ENCODE measurements at regions not wholly inside any gene's neighbourhood (a gene's known extent, or its start where the extent isn't known, plus 50 kb on each side); places are given as distances from the start of the nearest gene placed in this dataset.
"Not testable (repeated sequence)": the region's sequence is repeated elsewhere in the genome, so short reads cannot be mapped to it uniquely, and the experiment has no call there.

DNA sequence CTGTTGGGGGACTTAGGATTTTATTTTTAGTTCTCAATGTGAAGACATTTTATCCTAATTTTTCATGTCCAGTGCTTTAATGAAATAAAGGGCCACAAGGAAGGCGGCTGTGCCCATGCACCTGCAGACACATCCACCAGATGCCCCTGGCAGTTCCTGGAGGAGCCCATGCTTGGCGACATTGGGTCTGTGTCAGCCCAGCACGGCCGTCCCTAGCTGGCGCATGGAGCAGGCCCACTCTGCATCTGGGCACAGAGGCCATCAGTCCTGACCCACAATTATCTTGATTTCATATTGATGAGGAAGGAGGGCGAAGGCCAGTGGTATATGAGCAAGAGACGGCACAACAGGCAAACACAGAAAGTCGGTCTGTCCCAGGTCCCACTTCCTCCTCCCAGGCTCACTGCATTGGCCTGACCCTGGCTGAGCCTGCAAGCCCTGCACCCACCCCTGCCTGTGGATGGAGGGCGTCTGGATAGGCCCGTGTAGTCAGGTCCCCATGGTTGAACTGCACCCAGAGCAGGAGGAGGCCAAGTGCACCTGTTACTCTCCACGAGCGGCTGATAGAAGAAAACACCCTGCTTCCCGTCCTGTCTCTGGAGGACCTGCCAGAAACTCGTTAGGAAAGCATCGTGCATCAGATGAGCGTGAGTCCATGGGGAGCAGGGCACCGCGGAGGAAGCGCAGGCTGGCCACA, 296.9 kb downstream of the BRD1 start:
- DNase-seq (ENCODE audit: low read depth, low spot score), result no peak

DNA sequence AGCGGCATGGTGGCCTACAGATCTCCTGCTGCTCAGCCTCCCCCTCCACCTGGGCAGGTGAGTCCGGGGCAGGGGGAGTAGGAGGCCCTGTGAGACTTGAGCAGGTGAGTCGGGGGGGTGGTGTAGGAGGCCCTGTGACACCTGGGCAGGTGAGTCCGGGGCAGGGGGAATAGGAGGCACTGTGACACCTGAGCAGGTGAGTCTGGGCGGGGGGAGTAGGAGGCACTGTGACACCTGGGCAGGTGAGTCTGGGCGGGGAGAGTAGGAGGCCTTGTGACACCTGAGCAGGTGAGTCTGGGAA, 299.3 kb downstream of the BRD1 start:
- DNase-seq (ENCODE audit: low read depth, low spot score), result no peak

DNA sequence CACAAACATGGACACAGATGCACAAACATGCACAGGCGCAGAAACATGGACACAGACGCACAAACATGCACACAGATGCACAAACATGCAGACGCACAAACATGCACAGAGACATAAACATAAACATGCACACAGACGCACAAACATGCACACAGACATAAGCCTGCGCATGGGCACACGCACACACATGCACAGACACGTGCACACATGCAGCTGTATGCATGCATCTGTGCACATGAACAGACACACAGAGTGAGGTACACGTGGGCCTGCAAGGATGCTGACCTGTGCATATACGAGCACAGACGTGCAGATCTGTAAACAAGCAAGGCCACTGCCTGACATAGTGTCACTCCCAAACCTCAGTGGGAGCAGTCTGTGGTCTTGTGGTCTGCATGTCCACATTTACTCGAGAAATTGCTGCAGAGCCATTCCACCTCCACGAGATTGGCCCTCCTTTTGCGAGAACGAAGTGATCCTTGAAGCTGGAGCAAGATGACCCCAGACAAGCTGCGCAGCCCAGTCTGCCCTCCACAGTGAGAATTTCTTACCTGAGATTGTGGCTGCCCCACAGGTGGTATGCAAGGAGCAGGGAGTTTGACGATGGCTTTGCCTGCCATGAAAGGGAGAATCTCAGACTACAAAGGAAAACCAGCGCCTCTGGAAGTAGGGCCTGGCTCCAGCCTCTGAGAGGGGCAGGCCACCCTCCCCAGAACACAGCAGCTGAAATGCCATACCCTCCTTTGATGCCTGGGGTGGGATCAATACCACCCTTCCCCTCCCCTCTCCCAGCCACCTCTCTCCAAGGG, 299.9 kb downstream of the BRD1 start:
- no peak for DNase-seq (ENCODE audit: low read depth, low spot score)

DNA sequence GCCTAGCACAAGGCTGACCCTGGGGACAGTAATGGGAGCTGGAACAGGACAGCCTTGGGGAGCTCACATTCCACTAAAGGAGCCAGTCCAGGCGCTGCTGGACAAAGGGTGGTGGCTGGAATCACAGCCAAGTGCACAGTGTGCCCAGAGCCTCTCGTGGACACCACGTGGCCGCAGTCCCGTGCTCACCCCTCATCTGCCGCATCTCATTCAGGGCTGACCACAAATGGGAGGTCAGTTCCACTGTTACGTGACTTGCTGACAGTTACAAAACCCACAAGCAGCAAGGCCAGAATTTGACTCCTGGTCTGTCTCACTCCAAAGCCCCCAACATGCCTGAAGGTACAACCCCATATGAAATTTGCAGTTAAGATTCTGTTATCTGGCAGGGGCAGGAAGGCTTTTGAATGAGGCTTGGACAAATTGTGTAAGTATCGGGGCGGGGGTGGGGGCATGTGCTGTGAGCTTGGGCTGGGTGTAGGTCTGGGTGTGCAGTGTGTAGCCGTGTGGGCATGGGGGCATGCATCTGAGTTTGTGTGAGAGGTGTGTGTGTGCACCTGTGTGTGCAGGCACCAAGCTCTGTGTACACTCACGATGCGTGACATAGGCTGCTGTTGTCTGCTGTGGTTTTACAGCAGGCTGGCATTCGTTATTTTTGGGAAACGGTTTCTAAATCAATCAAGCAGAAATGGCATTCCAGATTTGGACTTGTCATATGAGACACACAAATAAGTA, 301.7 kb downstream of the BRD1 start:
- no peak for DNase-seq (ENCODE audit: low read depth, low spot score)

DNA sequence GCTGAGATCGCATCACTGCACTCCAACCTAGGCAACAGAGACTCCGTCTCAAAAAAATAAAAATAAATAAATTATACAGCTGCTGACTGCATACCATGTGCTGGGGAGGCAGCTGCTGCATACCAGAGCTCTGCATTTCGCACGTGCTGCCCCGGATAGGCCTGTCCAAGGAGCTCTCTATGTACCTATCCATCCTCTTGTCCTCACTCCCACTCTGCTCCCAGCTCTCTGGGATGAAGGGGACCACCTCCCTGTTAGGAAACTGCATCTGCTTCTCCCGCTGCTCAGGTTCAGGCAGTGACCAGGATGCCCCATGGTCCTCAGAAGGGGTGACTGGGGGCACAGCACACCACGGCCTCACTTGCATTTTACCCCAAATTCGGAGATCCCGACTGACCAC, 302.3 kb downstream of the BRD1 start:
- DNase-seq (ENCODE audit: low read depth, low spot score), result no peak

DNA sequence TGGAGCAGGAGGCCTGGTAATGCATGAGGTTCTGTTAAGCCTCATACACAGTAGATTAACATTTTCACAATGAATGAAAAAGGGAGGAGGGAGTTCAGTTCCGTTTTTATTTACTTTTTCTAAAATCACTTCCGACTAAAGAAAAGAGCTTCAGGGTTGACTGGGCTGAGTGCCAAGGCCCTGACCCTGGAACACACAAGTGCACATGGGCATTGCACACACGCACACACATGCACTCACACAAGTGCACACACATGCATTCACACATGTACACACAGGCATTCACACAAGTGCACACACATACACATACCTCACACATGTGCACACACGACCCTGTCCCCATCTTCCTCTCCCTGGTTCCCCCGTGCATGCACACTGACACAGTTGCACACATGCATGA, 303.3 kb downstream of the BRD1 start:
- no peak for DNase-seq (ENCODE audit: low read depth, low spot score)

DNA sequence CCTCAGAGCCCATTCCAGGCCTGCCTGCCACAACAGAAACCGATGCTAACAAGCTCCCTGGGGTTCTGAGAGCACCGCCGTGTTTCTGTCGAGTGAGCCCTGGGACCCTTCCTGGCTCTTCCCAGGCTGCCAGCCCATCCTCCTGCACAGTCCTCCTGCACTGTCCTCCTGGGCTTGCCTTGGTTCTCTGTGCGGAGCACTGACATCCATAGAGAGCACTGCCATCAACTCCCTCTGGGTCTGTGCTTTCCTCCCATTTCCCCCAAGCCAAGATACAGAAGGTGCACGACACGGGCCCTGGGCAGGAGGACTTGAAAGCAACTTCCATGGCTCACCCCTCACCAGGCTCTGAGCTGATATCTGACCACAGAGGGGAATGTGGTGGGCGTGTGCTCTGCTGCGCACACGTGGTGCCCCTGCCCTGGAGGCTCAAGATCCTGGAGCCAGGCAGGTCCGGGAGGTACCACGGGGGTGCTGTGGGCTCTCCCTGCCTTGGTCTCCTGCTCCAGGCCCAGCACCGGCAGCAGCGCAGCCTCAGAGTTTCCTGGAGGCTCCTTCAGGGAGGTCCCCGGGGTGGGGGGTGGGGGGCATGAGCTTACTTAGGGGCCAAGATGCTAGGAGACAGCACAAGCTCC, 304.2 kb downstream of the BRD1 start:
- DNase-seq (ENCODE audit: low read depth, low spot score), result no peak

DNA sequence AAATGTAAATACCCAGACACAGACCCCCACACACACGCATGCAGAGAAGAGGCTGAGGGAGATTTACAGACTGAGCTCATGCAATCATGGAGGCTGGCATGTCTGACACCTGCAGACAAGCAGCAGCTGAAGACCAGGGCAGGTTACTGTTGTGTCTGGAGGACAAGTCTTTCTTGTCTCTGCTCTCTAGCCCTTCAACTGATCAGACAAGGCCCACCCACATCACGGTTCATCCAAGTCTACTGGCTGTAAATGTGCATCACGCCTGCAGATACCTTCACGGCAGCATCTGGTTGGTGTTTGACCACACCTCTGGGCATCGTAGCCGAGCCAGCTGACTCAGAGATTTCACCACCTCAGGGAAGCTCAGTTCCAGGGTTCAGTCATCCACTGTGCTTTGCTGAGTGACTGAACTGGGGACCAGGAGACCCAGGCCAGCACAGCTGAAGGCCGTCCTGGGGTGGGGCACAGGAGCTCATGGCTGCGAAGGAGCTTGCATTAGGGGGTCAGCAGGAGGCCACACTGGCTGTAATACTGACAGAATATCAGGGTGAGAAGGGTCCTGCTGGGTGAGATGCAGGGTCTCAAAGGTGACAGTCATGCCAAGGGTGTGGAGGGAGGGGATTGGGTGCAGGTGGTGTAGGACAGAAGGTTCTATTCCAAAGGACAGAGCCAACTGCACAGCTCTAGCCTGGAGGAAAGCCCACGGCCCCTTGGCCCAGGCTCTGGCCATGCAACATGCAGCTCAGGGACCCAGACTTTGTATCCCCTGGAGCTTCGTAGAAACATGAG, 304.9 kb downstream of the BRD1 start:
- no peak for DNase-seq (ENCODE audit: low read depth, low spot score)

DNA sequence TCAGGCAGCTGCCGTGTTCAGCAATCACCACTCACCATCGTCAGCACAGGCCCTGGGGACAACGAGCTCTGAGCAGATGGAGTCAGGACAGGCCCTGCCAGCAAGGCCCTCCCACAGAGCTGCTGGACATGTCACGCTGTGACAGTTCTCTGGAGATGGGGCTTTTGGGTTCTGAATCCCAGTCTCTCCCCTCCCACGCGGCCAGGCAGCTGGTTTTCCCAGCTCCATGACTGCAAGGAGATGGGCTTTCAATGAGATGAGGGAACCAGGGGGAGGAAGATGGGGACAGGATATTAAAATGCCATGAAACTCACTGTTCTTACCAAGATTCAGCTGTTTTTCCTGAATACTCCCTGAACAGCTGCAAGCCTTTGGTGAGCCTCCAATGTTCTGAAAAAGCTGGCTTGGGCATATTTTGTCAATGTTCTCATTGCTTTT, 305.9 kb downstream of the BRD1 start:
- no peak for DNase-seq (ENCODE audit: low read depth, low spot score)

DNA sequence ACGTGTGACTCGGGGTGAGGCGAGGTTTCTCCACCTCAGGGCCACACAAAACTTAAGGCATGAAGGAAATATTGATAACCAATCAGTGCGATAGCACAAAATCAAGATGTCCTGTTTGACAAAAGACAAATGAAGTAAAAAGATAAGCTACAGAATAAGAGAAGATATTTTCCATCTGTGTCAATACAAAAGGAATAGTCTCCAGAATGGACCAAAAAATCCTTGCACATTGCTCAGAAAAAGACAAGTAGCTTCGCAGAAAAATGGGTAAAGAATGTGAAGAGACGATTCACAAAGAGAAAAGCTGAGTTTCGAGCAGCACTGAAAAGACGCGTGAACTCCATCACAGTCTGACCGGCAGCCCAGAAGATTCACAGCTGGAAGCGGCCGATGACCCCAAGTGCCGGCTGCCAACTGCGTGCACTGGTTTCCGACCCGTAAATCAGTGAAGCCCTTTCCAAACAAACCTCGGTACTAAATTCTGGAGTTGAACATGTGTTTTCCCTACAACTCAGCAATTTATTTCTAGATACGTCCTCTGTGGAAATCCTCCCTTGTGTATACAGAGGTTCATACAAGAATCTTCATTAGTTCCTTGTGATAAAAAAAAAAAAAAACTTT, 308.4 kb downstream of the BRD1 start:
- no peak for DNase-seq (ENCODE audit: low read depth, low spot score)

DNA sequence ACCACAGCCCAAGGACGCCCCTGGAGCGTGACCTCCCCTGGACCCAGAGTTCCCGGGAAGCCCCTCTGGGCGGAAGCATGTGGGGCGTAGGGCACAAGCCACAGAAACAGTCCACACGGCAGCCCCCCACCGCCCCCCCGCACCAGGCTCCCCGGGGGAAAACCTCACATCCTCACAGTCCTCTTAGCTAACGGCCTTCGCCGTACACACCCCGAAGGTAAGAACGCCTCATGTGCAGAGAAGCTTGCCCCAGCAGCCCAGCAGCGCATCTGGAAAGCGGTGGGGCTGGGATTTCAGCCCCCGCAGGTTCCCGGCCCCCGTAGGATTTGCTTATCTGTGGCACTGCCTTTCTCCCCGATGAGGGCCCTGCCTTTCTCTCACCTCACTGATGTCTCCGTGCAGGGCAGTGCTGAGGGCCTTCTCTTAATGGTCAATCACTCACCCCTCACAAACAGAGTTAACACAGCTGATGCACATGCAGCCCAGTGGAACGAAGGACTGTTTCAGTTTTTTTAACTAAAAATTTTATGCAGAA, 309.2 kb downstream of the BRD1 start:
- no peak for DNase-seq (ENCODE audit: low read depth, low spot score)

DNA sequence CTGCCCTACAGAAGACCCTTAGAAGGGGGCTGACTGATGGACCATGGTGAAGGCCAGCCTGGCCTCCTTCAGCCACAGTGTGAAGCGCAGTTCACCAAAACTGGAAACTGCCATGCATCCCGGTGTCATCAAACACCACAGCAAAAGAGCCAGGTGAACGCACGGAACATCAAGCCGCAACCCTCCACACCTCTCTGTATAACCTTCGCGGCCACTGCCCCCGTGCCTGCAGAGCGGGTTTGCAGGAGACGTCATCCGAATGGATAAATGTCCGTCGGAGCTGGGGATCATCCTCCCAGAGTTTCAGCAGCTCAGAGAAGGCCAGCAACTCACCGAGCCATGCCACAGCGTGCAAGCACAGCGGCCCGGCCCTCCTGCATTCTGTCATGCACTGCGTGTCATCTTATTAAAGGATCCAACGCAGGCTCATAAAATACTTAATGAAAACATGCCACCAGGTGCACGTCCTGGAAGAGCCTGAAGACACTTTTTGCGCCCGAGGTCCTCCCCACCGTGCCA, 309.9 kb downstream of the BRD1 start:
- no peak for DNase-seq (ENCODE audit: low read depth, low spot score)

DNA sequence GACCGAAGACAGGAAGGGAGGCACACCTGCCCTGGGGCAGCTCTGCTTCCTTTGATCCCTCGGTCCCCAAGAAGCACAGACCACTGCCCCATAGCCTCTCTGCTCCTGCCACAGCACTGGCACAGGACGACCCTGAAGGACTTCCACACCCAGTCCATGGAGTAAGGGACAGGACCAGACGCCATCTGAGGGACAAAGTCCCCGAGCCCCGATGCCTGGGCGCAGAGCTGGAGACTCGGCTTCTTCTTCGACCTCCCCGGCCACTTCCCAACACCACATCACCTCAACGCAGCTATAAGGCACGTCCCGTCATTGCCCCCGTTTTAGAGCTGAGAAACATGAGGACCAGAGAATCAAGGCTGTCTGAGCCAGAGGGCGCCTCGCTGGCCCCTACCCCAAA, 310.5 kb downstream of the BRD1 start:
- DNase-seq (ENCODE audit: low read depth, low spot score), result no peak

DNA sequence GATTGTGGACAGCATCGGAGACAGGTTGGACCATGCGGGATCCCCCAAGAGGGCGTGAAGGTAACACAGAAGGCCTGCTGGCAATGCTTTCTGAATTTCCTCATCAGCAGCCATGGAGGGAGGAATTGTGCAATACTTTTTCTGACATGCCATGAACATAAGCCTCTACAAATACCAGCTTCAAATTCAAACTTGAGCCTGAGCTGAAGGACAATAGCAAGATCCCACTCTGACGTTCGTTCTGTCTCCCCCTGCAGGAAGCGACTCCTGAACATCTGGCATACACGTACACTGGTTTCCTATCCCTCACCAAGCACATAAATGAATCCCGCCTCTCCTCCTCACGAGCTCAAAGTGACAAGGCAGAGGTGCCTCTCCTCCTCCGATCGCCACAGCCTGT, 312.2 kb downstream of the BRD1 start:
- DNase-seq (ENCODE audit: low read depth, low spot score), result no peak

DNA sequence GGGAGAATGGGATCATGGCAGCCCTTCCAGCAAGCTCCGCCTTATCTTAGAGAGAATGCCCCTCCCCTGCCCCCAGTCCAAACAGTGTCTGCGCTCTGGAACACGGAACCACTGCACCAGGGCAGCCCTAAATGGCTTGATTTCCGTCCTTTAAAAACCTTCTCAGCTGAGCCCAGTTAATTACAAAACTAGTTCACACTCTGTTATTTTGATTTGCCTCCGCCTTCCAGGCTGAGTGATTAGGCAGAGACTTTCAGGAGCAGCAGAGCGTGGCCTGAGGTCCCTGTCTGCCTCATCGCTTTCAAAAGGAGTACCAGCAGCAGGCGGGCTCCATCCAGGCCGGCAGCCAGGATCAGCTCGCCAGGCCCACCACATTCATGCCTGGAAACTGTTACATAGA, 313.0 kb downstream of the BRD1 start:
- DNase-seq (ENCODE audit: low read depth, low spot score), result no peak

DNA sequence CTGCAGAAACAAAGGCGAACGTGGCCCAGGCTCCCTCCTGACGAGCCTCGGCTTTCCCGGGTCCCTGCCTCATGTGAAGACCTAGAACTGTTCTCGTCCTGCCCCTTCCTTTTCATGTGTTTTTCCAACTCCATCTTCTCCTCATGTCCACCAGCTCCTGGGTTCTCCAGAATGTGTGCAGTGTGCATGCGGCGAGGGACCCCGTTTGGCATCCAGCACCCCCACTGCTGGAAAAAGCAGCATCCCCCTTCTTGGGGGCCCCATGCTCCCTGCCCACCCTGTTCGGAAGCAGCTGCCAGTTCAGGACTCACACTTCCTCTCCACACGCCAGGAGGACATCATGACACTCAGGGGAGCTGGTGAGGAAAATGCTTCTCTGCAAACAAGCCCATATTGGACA, 313.5 kb downstream of the BRD1 start:
- no peak for DNase-seq (ENCODE audit: low read depth, low spot score)

DNA sequence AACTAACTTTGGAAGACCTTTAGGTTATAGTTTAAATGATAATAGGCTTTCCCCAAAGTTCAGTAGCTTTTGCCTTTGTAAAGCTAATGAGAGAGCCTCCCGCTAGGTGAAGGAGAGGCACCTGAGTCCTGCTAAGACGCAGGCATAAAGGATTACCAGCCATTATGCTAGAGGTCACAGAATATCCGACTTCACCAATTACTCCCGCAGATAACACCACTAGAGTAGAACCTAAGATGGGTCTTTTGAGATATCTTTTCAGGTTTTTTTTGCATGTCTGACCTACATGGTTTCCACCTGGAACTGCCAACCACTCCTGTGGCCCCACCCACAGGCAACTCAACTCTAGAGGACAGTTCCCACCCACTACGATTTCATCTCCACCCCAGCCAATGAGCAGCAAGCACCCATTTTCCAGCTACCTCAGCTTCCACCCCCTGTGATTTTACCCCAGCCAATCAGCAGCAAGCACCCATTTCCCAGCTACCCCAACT, 314.3 kb downstream of the BRD1 start:
- no peak for DNase-seq (ENCODE audit: low read depth, low spot score)

DNA sequence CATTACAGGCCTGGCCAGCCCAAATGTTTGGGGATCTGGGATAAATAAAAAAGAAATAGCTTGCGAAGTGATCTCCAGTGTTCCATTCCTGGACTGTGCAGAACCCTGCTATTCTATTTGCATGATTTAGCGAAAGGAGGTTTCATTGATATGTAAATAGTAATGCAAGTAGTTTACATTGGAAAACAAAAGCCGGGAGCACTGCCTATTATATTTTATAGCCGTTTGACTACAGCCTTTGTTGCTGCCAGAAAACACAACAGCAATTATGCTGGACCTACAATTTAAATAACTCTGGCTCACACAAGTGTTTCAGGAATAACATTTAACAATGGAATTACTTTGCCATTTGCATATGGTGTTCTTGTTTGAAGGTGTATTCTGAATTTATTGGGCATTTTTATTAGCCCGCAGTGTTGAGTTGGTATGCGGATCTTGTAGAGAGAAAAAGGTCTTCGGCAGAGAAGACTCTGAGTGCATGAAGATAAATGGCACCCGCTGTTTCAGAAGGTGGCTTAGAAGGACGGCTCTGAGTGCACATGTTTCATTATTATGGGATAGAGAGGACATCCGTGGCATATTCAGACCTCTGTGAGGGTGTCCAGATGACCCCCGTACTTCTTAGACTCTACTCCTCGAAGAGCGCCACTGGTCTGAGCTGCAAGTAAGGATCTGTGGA, 315.0 kb downstream of the BRD1 start:
- no peak for DNase-seq (ENCODE audit: low read depth, low spot score)

DNA sequence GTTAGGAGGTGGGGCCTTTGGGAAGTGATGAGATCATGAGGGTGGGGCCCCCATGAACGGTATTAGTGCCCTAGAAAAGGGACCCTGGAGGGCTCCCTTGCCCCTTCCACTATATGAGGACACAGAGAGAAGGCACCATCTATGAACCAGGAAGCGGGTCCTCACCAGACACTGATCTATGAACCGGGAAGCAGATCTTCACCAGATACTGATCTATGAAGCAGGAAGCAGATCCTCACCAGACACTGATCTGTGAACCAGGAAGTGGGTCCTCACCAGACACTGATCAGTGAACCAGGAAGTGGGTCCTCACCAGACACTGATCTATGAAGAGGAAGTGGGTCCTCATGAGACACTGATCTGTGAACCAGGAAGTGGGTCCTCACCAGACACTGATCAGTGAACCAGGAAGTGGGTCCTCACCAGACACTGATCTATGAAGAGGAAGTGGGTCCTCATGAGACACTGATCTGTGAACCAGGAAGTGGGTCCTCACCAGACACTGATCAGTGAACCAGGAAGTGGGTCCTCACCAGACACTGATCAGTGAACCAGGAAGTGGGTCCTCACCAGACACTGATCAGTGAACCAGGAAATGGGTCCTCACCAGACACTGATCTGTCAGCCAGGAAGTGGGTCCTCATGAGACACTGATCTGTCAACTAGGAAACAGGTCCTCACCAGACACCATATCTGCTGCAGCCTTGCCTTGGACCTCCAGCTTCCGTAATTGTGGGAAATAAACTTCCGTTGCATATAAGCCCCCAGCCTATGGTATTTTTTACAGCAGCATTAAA, 316.1 kb downstream of the BRD1 start:
- DNase-seq (ENCODE audit: low read depth, low spot score), result not testable (repeated sequence)
